GM23338 (cell line): ENCODE measurements at regions not wholly inside any gene's neighbourhood (a gene's known extent, or its start where the extent isn't known, plus 50 kb on each side); places are given as distances from the start of the nearest gene placed in this dataset.

Experiments
- EZH2phosphoT487 ChIP-seq: fragments of 200-600 bp; sonication (generic); IDR thresholded peaks from one replicate; pipeline ENCODE4 v1.8.1; 2018; ENCODE audit warnings: antibody characterized with exemption; ENCODE audit not compliant: unreplicated experiment
- REST ChIP-seq: IDR thresholded peaks from one replicate; pipeline ENCODE4 v1.6.1; 2018; ENCODE audit warnings: antibody characterized with exemption; ENCODE audit not compliant: unreplicated experiment
- TF ChIP-seq, protein P1 (sequence below), 2 experiments: fragments of 200-600 bp in 1 of 2; sonication (generic) in 1 of 2; conservative IDR thresholded peaks; 2 replicates each; pipeline versions ENCODE4 v1.5.1 to v1.6.1; 2016 to 2017; ENCODE audit warnings: antibody characterized with exemption in 2 of 2, low read depth in 2 of 2, mild to moderate bottlenecking in 2 of 2, moderate library complexity in 1 of 2

- TF ChIP-seq, protein P1, sequence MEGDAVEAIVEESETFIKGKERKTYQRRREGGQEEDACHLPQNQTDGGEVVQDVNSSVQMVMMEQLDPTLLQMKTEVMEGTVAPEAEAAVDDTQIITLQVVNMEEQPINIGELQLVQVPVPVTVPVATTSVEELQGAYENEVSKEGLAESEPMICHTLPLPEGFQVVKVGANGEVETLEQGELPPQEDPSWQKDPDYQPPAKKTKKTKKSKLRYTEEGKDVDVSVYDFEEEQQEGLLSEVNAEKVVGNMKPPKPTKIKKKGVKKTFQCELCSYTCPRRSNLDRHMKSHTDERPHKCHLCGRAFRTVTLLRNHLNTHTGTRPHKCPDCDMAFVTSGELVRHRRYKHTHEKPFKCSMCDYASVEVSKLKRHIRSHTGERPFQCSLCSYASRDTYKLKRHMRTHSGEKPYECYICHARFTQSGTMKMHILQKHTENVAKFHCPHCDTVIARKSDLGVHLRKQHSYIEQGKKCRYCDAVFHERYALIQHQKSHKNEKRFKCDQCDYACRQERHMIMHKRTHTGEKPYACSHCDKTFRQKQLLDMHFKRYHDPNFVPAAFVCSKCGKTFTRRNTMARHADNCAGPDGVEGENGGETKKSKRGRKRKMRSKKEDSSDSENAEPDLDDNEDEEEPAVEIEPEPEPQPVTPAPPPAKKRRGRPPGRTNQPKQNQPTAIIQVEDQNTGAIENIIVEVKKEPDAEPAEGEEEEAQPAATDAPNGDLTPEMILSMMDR (conservative IDR thresholded peaks at IDR 0.05; ENCODE audit: low read depth in 2 of 2): no peak
- no peak for TF ChIP-seq EZH2phosphoT487
- TF ChIP-seq REST: no peak
These were observed 274.1 kb downstream of the HAUS1 start for GRCh38 chr18:46378126-46378863.
